ENCODE measurements at regions not wholly inside any gene's neighbourhood (a gene's known extent, or its start where the extent isn't known, plus 50 kb on each side); places are given as distances from the start of the nearest gene placed in this dataset.

DNA sequence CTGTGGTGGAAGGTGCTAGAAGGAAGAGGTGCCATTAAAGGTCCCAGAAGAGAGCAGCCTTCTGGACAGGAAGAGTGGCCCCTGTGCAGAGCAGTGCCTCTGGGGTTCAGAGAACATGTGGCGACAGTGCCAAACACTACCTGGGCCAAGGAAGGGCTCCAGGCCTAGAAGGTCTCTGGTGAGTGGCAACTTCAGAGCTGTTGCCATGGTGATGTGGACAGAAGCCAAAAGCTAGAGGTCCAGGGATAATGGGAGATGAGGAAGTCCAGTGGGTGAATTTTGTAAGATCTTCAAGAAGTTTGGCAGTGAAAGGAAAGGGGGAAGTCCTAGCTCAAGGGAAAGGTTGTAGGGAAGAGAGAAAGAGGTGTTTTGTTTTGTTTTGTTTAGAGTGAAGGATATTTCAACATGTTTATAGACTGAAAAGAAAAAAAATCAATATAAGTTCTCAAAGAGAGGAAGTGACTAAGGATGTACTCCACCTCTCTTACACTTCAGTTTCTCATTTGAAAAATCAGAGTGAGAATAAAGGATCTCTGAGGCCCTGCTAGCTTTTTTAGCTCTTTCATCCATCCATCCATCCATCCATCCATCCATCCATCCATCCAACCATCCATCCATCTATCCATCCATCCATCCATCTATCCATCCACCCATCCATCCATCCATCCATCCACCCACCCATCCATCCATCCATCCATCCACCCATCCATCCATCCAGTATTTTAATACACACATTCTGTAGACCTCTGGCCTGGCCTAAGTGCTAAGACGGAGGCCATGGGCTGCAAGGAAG lies 77.1 kb upstream of the DUSP5 start:
- TF ChIP-seq, protein P1, sequence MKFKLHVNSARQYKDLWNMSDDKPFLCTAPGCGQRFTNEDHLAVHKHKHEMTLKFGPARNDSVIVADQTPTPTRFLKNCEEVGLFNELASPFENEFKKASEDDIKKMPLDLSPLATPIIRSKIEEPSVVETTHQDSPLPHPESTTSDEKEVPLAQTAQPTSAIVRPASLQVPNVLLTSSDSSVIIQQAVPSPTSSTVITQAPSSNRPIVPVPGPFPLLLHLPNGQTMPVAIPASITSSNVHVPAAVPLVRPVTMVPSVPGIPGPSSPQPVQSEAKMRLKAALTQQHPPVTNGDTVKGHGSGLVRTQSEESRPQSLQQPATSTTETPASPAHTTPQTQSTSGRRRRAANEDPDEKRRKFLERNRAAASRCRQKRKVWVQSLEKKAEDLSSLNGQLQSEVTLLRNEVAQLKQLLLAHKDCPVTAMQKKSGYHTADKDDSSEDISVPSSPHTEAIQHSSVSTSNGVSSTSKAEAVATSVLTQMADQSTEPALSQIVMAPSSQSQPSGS (tag by site-specific recombination; IDR thresholded peaks at IDR 0.05; ENCODE audit: low read depth) = no peak
- TF ChIP-seq, protein P2, sequence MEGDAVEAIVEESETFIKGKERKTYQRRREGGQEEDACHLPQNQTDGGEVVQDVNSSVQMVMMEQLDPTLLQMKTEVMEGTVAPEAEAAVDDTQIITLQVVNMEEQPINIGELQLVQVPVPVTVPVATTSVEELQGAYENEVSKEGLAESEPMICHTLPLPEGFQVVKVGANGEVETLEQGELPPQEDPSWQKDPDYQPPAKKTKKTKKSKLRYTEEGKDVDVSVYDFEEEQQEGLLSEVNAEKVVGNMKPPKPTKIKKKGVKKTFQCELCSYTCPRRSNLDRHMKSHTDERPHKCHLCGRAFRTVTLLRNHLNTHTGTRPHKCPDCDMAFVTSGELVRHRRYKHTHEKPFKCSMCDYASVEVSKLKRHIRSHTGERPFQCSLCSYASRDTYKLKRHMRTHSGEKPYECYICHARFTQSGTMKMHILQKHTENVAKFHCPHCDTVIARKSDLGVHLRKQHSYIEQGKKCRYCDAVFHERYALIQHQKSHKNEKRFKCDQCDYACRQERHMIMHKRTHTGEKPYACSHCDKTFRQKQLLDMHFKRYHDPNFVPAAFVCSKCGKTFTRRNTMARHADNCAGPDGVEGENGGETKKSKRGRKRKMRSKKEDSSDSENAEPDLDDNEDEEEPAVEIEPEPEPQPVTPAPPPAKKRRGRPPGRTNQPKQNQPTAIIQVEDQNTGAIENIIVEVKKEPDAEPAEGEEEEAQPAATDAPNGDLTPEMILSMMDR (tag by site-specific recombination; IDR thresholded peaks at IDR 0.05) = no peak
- TF ChIP-seq ZNF521 (tag by site-specific recombination; IDR thresholded peaks at IDR 0.05) = no peak
- no peak for TF ChIP-seq ZNF350 (tag by site-specific recombination; IDR thresholded peaks at IDR 0.05)
- TF ChIP-seq ZBTB1 (tag by site-specific recombination; IDR thresholded peaks at IDR 0.05) = no peak
